ENCODE measurements at regions not wholly inside any gene's neighbourhood (a gene's known extent, or its start where the extent isn't known, plus 50 kb on each side); places are given as distances from the start of the nearest gene placed in this dataset.

DNA sequence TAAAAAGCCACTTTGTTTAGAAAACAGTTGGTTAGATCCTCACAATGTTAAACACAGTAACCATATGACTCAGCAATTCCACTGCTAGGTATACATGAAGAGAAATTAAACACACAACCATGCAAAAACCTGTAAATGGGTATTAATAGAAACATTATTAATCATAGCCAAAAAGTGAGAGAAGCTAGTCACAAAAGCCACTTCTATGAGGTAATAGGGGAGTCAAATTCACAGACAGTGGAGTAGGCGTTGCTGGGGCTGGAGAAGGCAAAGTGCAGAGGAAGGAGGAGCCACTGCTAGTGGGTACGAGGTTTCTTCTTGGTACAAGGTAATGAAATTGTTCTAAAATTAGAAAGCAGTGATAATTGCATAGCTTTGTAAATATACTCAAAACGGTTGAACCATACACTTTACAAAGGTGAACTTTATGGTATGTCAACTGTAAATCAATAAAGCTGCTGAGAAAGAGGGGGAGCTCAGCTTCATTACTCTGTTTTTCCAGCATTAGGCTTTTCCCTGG is 364.4 kb downstream of the GADD45G start:
- Histone ChIP-seq H3K4me1 (replicated peaks in 1 of 4; ENCODE audit: control insufficient read depth in 3 of 4, insufficient read depth in 4 of 4, low read length in 3 of 4) (no peaks in the 10 kb centered on the region), H2AK5ac (ENCODE audit: low read depth, low read length) (no peak overlapping the region), H3K18ac (ENCODE audit: extremely low read depth, low read length) (no peak overlapping the region), H3K79me2 (ENCODE audit: control insufficient read depth in 1 of 2, insufficient read depth in 2 of 2, low read length in 2 of 2) (no peaks in the 10 kb centered on the region), H4K8ac (ENCODE audit: extremely low read depth, insufficient read depth, low read length) (no peak overlapping the region), H3K79me1 (ENCODE audit: low read depth, low read length) (no peaks in the 10 kb centered on the region), H3K23me2 (ENCODE audit: low read depth, low read length) (no peaks in the 10 kb centered on the region), H3K27ac (ENCODE audit: low read depth, low read length) (no peak overlapping the region), H3K4ac (replicated peaks; ENCODE audit: insufficient read length, low read depth, low read length) (no peak overlapping the region), H3K27me3 (replicated peaks in 1 of 4; ENCODE audit: control insufficient read depth in 3 of 4, extremely low read depth in 1 of 4, insufficient read depth in 3 of 4, low read length in 3 of 4) (no peaks in the 10 kb centered on the region), H3K9me3 (ENCODE audit: insufficient read depth in 2 of 2, low read depth in 1 of 2, low read length in 1 of 2) (0 out of 4 replicates have a peak, but pooled peaks cover 0 to 2% of the 10 kb centered on the region in 2 experiments), H2BK15ac (ENCODE audit: low read length) (no peak overlapping the region), H2BK20ac (ENCODE audit: low read length) (no peak overlapping the region), H3K23ac (ENCODE audit: insufficient read length) (no peak overlapping the region), H2BK120ac (replicated peaks; ENCODE audit: low read depth, low read length) (no peak overlapping the region), H3K4me3 (ENCODE audit: extremely low read depth in 1 of 4, insufficient read depth in 2 of 4, low read depth in 3 of 4, low read length in 4 of 4) (no peak overlapping the region), H4K5ac (ENCODE audit: insufficient read length, low read depth, low read length) (no peak overlapping the region), H4K20me1 (replicated peaks in 1 of 2; ENCODE audit: control insufficient read depth in 1 of 2, insufficient read depth in 2 of 2, low read length in 2 of 2) (no peaks in the 10 kb centered on the region), H3K4me2 (ENCODE audit: insufficient read depth in 1 of 2, low read depth in 2 of 2, low read length in 2 of 2) (no peak overlapping the region), H2BK5ac (ENCODE audit: low read depth, low read length) (no peak overlapping the region), H2AFZ (ENCODE audit: low read length) (no peak overlapping the region), H3K9ac (replicated peaks in 1 of 4; ENCODE audit: extremely low read depth in 1 of 4, low read depth in 3 of 4, low read length in 3 of 4) (no peak overlapping the region), H3K36me3 (ENCODE audit: control insufficient read depth in 2 of 4, insufficient read depth in 4 of 4, low read length in 3 of 4) (no peaks in the 10 kb centered on the region), H3K14ac (ENCODE audit: insufficient read length) (no peak overlapping the region), H4K91ac (replicated peaks; ENCODE audit: insufficient read length, low read length) (no peak overlapping the region), H3K56ac (replicated peaks; ENCODE audit: insufficient read length, low read depth, low read length) (no peak overlapping the region), H2BK12ac (ENCODE audit: low read depth, low read length) (no peak overlapping the region)
- ChIA-PET POLR2A (ENCODE audit: partially characterized antibody) (interaction anchor here (1.9 kb wide), 1 partner anchor 364 kb away, joined by 5 read pairs; the partner anchor contains the start of gene GADD45G), CTCF (ENCODE audit: partially characterized antibody) (interaction anchor here (0.6 to 1.8 kb wide), 8 partner anchors 9 to 404 kb away, joined by 3 to 8 read pairs (median 3); no protein-coding TSS in a partner anchor)
- no peak for DNase-seq (ENCODE audit: low read depth in 1 of 2, low spot score in 2 of 2)
- no peak for FAIRE-seq
- WGBS, 2 experiments (ENCODE audit: extremely low coverage in 1 of 2, insufficient coverage in 1 of 2, insufficient read length in 1 of 2, insufficient replicate concordance in 2 of 2, low coverage in 1 of 2, low lambda C conversion rate in 2 of 2, missing lambda C conversion rate in 1 of 2): 90% methylated on average over 3 of the region's 3 CpGs; no CpG with 5 or more reads in 1 of the 2 experiments
- TF ChIP-seq CEBPB (IDR thresholded peaks at IDR 0.05; ENCODE audit: low read depth, low read length): no peak
- no peak for TF ChIP-seq ASH2L (IDR thresholded peaks at IDR 0.05; ENCODE audit: low read length)
- no peak for TF ChIP-seq CBX5 (IDR thresholded peaks at IDR 0.05; ENCODE audit: low read depth, low read length)
- TF ChIP-seq POU5F1 (IDR thresholded peaks at IDR 0.05; ENCODE audit: low read depth, low read length): no peak
- TF ChIP-seq CREB1 (IDR thresholded peaks at IDR 0.05): no peak
- no peak for TF ChIP-seq TBP (IDR thresholded peaks at IDR 0.05; ENCODE audit: low read depth, low read length)
- no peak for TF ChIP-seq RFX5 (IDR thresholded peaks at IDR 0.05; ENCODE audit: borderline replicate concordance, low read depth, low read length)
- no peak for TF ChIP-seq RAD21 (IDR thresholded peaks at IDR 0.05 in 1 of 2, conservative IDR thresholded peaks at IDR 0.05 in 1 of 2; ENCODE audit: low read depth in 2 of 2, low read length in 2 of 2)
- TF ChIP-seq, protein P1, sequence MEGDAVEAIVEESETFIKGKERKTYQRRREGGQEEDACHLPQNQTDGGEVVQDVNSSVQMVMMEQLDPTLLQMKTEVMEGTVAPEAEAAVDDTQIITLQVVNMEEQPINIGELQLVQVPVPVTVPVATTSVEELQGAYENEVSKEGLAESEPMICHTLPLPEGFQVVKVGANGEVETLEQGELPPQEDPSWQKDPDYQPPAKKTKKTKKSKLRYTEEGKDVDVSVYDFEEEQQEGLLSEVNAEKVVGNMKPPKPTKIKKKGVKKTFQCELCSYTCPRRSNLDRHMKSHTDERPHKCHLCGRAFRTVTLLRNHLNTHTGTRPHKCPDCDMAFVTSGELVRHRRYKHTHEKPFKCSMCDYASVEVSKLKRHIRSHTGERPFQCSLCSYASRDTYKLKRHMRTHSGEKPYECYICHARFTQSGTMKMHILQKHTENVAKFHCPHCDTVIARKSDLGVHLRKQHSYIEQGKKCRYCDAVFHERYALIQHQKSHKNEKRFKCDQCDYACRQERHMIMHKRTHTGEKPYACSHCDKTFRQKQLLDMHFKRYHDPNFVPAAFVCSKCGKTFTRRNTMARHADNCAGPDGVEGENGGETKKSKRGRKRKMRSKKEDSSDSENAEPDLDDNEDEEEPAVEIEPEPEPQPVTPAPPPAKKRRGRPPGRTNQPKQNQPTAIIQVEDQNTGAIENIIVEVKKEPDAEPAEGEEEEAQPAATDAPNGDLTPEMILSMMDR (IDR thresholded peaks at IDR 0.05; ENCODE audit: control extremely low read depth in 1 of 3, insufficient read depth in 1 of 3, low read depth in 1 of 3, low read length in 3 of 3): no peak
- TF ChIP-seq RXRA (IDR thresholded peaks at IDR 0.05; ENCODE audit: insufficient read depth, low read depth, low read length): no peak
- TF ChIP-seq RNF2 (IDR thresholded peaks at IDR 0.05; ENCODE audit: borderline replicate concordance, low read depth, low read length, missing control alignments, poor library complexity, severe bottlenecking): no peak

Measured in H1 (cell line).